HS-27A (cell line): ENCODE measurements at regions not wholly inside any gene's neighbourhood (a gene's known extent, or its start where the extent isn't known, plus 50 kb on each side); places are given as distances from the start of the nearest gene placed in this dataset.
"Not testable (repeated sequence)": the region's sequence is repeated elsewhere in the genome, so short reads cannot be mapped to it uniquely, and the experiment has no call there.

Source experiments
- DNase-seq: peaks from one replicate; pipeline ENCODE4 v3.0.0-alpha.2; 2012; ENCODE audit warnings: low read depth, missing footprints

DNA sequence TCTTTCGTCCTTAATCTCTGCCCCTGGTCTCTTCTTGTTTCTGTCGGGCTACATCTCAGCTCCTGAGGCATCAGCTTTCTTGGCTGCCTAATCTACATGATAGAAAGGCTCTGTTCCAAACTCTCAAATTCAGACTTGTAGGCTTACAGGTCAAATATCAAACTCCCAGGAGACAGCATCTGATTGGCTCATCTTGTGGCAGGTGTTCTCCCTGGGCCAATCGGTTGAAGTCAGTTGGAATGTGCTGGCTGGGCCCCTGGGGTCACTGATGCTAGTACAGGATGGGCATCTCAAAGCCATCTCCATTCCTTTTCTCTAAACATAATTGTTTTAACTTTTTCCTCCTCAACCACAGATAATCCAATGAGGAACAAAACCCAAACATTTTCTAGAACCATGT, 198.7 kb downstream of the CNTN3 start:
- no peak for DNase-seq

DNA sequence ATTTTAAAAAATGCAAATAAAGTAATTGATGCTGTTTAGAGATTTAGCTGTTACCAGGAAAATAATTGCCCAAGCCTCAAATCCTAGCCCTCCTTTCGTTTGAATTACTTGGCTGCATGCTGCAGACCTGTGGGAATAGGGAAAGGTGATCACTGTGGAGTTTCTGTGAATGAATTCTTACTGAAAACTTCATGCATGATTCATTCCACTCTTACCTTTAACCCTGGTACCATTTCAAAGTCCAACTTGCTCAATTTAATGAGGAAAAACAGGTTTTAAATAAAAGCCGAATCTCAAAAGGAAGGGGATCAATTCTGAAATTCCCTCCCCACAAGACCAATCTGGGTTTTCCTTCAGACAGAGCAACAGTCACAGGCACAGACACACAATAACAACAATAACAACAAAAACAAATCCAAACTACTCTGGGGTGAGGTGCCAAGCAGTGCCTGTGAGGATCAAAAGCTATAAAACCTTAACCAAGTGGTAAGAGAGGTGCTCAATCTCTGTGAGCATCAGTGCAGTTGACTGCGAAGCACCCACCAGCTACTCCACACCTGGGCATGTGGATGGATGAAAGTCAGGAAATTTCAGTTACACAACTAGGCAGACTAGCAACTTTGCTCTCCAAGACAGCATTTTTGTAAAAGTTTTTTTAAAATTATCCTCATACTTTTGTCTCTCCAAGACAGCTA, 200.8 kb downstream of the CNTN3 start:
- no peak for DNase-seq

- no peak for DNase-seq
These were observed 204.1 kb downstream of the CNTN3 start for GRCh38 chr3:74410276-74410941.

DNA sequence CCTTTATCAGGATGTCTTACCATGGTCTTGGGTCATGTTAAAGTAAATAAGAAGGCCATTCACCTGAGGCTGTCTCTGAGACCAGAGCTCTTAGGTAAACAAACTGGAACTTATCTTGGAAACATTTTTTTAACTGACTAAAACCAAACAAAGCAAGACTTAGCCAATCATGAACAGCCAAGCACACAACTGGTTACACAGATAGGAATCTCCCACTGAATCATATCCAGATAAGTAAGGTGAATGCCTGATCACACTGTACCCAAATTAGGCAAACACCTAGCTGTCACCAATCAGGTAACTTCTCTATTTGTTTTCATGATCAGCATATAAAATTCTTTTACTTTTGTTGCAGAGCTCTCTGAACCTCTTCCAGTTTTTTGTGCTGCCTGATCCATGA, 205.4 kb downstream of the CNTN3 start:
- no peak for DNase-seq

- DNase-seq, result no peak
These were observed 211.2 kb downstream of the CNTN3 start for GRCh38 chr3:74403307-74403706.

DNA sequence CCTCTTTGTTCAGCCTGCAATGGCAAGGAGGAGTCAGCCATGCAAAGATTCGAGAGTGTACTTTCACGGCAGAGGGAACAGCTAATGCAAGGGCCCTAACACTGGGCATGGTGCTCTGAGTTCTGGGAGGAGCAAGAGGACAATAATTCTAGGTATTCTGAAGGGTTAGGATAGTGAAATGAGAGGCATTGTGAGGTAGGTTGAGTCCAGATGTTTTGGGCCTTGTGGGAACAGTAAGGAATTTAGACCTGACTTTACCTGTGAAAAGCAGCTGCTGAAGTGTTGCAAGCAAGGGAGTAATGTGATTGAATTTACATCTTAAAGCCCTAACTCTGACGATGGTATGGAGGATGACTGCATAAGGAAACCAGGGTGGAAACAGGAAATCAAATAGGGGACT, 211.6 kb downstream of the CNTN3 start:
- no peak for DNase-seq

GRCh38 chr3:74393426-74393825, 221.0 kb downstream of the CNTN3 start:
- no peak for DNase-seq

DNA sequence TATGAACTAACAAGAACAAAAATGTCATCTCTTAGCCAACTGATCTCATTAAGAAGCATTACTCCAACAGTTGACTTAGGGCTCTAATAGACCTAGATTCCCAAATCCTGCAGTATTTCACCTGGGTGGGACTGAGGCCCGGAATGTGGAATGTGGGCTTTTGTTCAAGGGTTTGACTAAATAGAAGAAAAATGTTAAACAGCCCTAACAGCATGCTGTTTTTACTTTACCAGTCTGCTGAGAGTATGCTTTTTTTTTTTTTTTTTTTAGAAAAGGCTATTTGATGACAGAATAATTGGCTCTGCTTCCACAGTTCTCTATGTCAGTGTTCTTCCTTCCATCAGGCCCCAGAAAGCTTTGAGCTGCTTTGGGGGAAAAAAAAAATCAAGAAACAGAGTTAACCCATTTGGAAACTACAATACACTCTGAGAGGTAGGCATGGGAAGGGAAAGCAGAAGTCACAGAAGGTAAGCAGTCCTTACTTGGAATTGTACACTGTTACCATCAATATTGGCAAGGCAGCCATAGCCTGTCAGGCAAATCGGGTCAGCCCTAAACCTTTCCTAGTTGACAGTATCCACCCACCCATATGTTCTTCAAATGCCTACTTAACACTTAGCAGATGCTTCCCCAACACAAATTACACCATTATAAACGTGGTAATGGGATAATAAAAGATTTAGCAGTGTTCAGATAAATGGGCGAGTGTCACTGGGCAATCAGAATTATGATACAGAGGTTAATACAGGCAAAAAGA, 224.2 kb downstream of the CNTN3 start:
- no peak for DNase-seq

GRCh38 chr3:74387111-74387735, 227.2 kb downstream of the CNTN3 start:
- no peak for DNase-seq

DNA sequence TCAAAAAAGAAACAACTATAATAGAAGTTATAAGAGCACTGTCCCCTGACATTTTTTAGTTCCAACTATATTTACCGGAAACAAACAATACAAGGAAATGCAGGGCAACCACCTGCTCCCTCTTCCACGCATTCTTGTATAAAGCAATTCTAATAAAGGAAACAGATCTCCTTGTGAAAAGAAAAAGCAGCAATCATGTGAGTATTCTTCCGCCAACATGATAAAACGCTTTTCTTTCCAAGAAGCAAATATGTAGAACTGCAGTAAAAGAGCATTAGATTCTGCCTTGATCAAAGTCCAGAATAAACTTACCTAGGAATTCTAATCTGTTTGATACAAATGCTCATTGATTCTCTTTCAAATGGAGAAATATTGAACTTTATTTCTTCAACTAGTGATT, 230.3 kb downstream of the CNTN3 start:
- no peak for DNase-seq

- no peak for DNase-seq
These were observed 236.8 kb downstream of the CNTN3 start for GRCh38 chr3:74377669-74378068.

- DNase-seq, result not testable (repeated sequence)
These were observed 238.1 kb downstream of the CNTN3 start for GRCh38 chr3:74376323-74376722.

- DNase-seq, result no peak
These were observed 238.8 kb downstream of the CNTN3 start for GRCh38 chr3:74375653-74376052.

GRCh38 chr3:74372743-74373142, 241.7 kb downstream of the CNTN3 start:
- DNase-seq, result no peak

- DNase-seq, result no peak
These were observed 244.1 kb downstream of the CNTN3 start for GRCh38 chr3:74370342-74370741.

- DNase-seq, result no peak
These were observed 248.1 kb downstream of the CNTN3 start for GRCh38 chr3:74366331-74366730.

- no peak for DNase-seq
These were observed 251.1 kb downstream of the CNTN3 start for GRCh38 chr3:74363346-74363745.

DNA sequence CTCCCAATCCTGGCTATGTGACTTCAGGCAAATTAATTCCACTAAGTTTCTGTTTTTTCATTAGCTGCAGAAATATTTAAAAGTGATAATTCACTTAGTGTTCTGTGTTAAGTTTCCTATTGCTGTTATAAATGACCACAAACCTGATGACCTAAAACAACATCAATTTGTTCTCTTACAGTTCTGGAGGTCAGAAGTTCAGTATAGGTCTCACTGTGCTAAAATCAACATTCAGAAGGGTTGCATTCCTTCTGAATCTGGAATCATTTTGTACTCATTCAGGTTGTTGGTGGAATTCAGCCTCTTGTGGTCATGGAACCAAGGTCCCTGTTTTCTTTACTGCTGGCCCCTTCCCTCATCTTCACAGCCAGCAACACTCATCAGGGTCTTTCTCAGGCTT, 254.1 kb downstream of the CNTN3 start:
- DNase-seq, result no peak

- DNase-seq, result no peak
These were observed 256.6 kb downstream of the CNTN3 start for GRCh38 chr3:74357881-74358280.

GRCh38 chr3:74353039-74353438, 261.4 kb downstream of the CNTN3 start:
- DNase-seq, result no peak

GRCh38 chr3:74352166-74352565, 262.3 kb downstream of the CNTN3 start:
- no peak for DNase-seq

DNA sequence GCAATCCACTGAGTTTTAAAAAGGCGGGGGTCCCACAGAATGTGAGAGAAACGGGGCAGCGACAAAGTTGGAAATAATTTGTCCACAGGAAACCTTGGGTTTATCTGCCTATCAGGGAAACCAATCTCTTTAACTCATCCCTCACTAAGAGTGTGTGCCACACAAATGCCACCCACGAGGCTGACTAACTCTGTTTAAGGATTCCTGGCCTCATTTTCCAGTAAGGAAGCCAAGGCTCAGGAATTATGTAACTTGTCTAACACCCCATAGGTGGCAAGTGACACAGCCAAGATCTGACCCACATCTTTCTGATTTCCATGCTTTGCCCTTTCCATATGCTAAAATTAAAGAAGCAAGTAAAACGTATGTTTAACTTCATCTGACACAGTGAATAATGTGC, 263.2 kb downstream of the CNTN3 start:
- DNase-seq, result no peak

DNA sequence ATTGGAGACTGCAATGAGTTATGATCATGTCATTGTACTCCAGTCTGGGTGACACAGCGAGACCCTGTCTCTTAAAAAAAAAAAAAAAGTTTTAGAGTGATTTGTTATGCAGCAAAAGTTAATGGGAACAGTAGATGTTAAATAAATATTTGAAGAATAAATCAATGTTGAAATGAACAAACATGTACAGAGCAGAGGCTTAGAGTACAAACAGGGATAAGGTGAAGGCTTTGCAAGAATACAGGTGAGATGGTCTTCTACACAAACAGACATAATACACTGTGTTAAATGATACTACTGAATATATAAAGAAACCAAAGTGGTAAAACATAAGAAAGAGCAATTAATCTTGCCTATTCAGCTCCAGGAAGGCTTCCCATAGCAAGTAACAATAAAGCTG, 265.4 kb downstream of the CNTN3 start:
- DNase-seq, result no peak
